ENCODE measurements at regions not wholly inside any gene's neighbourhood (a gene's known extent, or its start where the extent isn't known, plus 50 kb on each side); places are given as distances from the start of the nearest gene placed in this dataset.

- no peak overlapping the region for H3K27ac Mint-ChIP-seq
- H3K4me3 Mint-ChIP-seq, result no peak overlapping the region
- intact Hi-C loops (cut with micrococcal nuclease), result no loop called here
- peaks cover 17% of the 10 kb centered on the region for H3K9me3 Mint-ChIP-seq
- no peaks in the 10 kb centered on the region for H3K36me3 Mint-ChIP-seq (ENCODE audit: low read depth)
- H3K4me1 Mint-ChIP-seq (ENCODE audit: low read depth), result peaks cover 12% of the 10 kb centered on the region
- no peaks in the 10 kb centered on the region for H3K27me3 Mint-ChIP-seq
Measured at GRCh38 chr5:67318746-67319145, 122.1 kb upstream of the CD180 start.

GRCh38 chr5:67317603-67318002 is 121.0 kb upstream of the CD180 start:
- Mint-ChIP-seq H3K27ac (no peak overlapping the region), H3K4me3 (no peak overlapping the region), H3K9me3 (peaks cover 17% of the 10 kb centered on the region), H3K4me1 (ENCODE audit: low read depth) (peaks cover 12% of the 10 kb centered on the region), H3K36me3 (ENCODE audit: low read depth) (no peaks in the 10 kb centered on the region), H3K27me3 (no peaks in the 10 kb centered on the region)
- intact Hi-C loops (cut with micrococcal nuclease), result no loop called here

- intact Hi-C loops (cut with micrococcal nuclease), result no loop called here
- no peak overlapping the region for H3K4me3 Mint-ChIP-seq
- no peak overlapping the region for H3K27ac Mint-ChIP-seq
- H3K27me3 Mint-ChIP-seq, result no peaks in the 10 kb centered on the region
- H3K36me3 Mint-ChIP-seq (ENCODE audit: low read depth), result no peaks in the 10 kb centered on the region
- peaks cover 12% of the 10 kb centered on the region for H3K4me1 Mint-ChIP-seq (ENCODE audit: low read depth)
- H3K9me3 Mint-ChIP-seq, result peaks cover 16% of the 10 kb centered on the region
Measured at GRCh38 chr5:67316695-67317094, 120.1 kb upstream of the CD180 start.

GRCh38 chr5:67315082-67315989 is 118.7 kb upstream of the CD180 start:
- H3K4me1 Mint-ChIP-seq (ENCODE audit: low read depth), result peaks cover 12% of the 10 kb centered on the region
- H3K4me3 Mint-ChIP-seq, result peak overlapping the region; percentile 61
- H3K27me3 Mint-ChIP-seq, result no peaks in the 10 kb centered on the region
- H3K27ac Mint-ChIP-seq, result peak overlapping the region; percentile 87
- intact Hi-C loops (cut with micrococcal nuclease), result no loop called here
- H3K36me3 Mint-ChIP-seq (ENCODE audit: low read depth), result no peaks in the 10 kb centered on the region
- peaks cover 8% of the 10 kb centered on the region for H3K9me3 Mint-ChIP-seq

GRCh38 chr5:67311701-67312100 is 115.1 kb upstream of the CD180 start:
- intact Hi-C loops (cut with micrococcal nuclease), result no loop called here
- no peak overlapping the region for H3K27ac Mint-ChIP-seq
- no peaks in the 10 kb centered on the region for H3K36me3 Mint-ChIP-seq (ENCODE audit: low read depth)
- H3K4me3 Mint-ChIP-seq, result no peak overlapping the region
- H3K27me3 Mint-ChIP-seq, result no peaks in the 10 kb centered on the region
- H3K9me3 Mint-ChIP-seq, result no peaks in the 10 kb centered on the region
- peaks cover 12% of the 10 kb centered on the region for H3K4me1 Mint-ChIP-seq (ENCODE audit: low read depth)

GRCh38 chr5:67311208-67311607 is 114.6 kb upstream of the CD180 start:
- Mint-ChIP-seq H3K9me3 (no peaks in the 10 kb centered on the region), H3K36me3 (ENCODE audit: low read depth) (no peaks in the 10 kb centered on the region), H3K4me3 (no peak overlapping the region), H3K4me1 (ENCODE audit: low read depth) (peaks cover 17% of the 10 kb centered on the region), H3K27ac (no peak overlapping the region), H3K27me3 (no peaks in the 10 kb centered on the region)
- intact Hi-C loops (cut with micrococcal nuclease), result no loop called here

GRCh38 chr5:67310740-67311139 is 114.1 kb upstream of the CD180 start:
- no peak overlapping the region for H3K4me3 Mint-ChIP-seq
- no peaks in the 10 kb centered on the region for H3K36me3 Mint-ChIP-seq (ENCODE audit: low read depth)
- H3K9me3 Mint-ChIP-seq, result no peaks in the 10 kb centered on the region
- no peak overlapping the region for H3K27ac Mint-ChIP-seq
- H3K4me1 Mint-ChIP-seq (ENCODE audit: low read depth), result peaks cover 17% of the 10 kb centered on the region
- H3K27me3 Mint-ChIP-seq, result no peaks in the 10 kb centered on the region
- intact Hi-C loops (cut with micrococcal nuclease), result no loop called here

GRCh38 chr5:67310169-67310568 is 113.6 kb upstream of the CD180 start:
- H3K4me3 Mint-ChIP-seq, result no peak overlapping the region
- no peak overlapping the region for H3K27ac Mint-ChIP-seq
- H3K9me3 Mint-ChIP-seq, result no peaks in the 10 kb centered on the region
- H3K4me1 Mint-ChIP-seq (ENCODE audit: low read depth), result peaks cover 17% of the 10 kb centered on the region
- no peaks in the 10 kb centered on the region for H3K27me3 Mint-ChIP-seq
- H3K36me3 Mint-ChIP-seq (ENCODE audit: low read depth), result no peaks in the 10 kb centered on the region
- intact Hi-C loops (cut with micrococcal nuclease), result no loop called here

- intact Hi-C loops (cut with micrococcal nuclease), result no loop called here
- Mint-ChIP-seq H3K36me3 (ENCODE audit: low read depth) (no peaks in the 10 kb centered on the region), H3K4me3 (no peak overlapping the region), H3K4me1 (ENCODE audit: low read depth) (peaks cover 17% of the 10 kb centered on the region), H3K9me3 (no peaks in the 10 kb centered on the region), H3K27ac (no peak overlapping the region), H3K27me3 (no peaks in the 10 kb centered on the region)
Measured at GRCh38 chr5:67308988-67309688, 112.5 kb upstream of the CD180 start.

- H3K27ac Mint-ChIP-seq, result no peak overlapping the region
- intact Hi-C loops (cut with micrococcal nuclease), result no loop called here
- H3K27me3 Mint-ChIP-seq, result no peaks in the 10 kb centered on the region
- H3K4me3 Mint-ChIP-seq, result no peak overlapping the region
- H3K36me3 Mint-ChIP-seq (ENCODE audit: low read depth), result no peaks in the 10 kb centered on the region
- peaks cover 22% of the 10 kb centered on the region for H3K4me1 Mint-ChIP-seq (ENCODE audit: low read depth)
- H3K9me3 Mint-ChIP-seq, result no peaks in the 10 kb centered on the region
Measured at GRCh38 chr5:67306965-67307607, 110.5 kb upstream of the CD180 start.

- intact Hi-C loops (cut with micrococcal nuclease), result no loop called here
- H3K36me3 Mint-ChIP-seq (ENCODE audit: low read depth), result peaks cover under 1% of the 10 kb centered on the region
- H3K4me3 Mint-ChIP-seq, result no peak overlapping the region
- H3K27me3 Mint-ChIP-seq, result no peaks in the 10 kb centered on the region
- peaks cover 29% of the 10 kb centered on the region for H3K4me1 Mint-ChIP-seq (ENCODE audit: low read depth)
- peaks cover 2% of the 10 kb centered on the region for H3K9me3 Mint-ChIP-seq
- H3K27ac Mint-ChIP-seq, result no peak overlapping the region
Measured at GRCh38 chr5:67305913-67306710, 109.5 kb upstream of the CD180 start.

- Mint-ChIP-seq H3K4me1 (ENCODE audit: low read depth) (peaks cover 36% of the 10 kb centered on the region), H3K36me3 (ENCODE audit: low read depth) (peaks cover 6% of the 10 kb centered on the region), H3K9me3 (peaks cover 9% of the 10 kb centered on the region), H3K4me3 (no peak overlapping the region), H3K27me3 (no peaks in the 10 kb centered on the region), H3K27ac (no peak overlapping the region)
- intact Hi-C loops (cut with micrococcal nuclease), result no loop called here
Measured at GRCh38 chr5:67305401-67305800, 108.8 kb upstream of the CD180 start.

GRCh38 chr5:67303356-67303755 is 106.8 kb upstream of the CD180 start:
- H3K4me1 Mint-ChIP-seq (ENCODE audit: low read depth), result peaks cover 49% of the 10 kb centered on the region
- peaks cover 10% of the 10 kb centered on the region for H3K9me3 Mint-ChIP-seq
- H3K27ac Mint-ChIP-seq, result no peak overlapping the region
- no peaks in the 10 kb centered on the region for H3K27me3 Mint-ChIP-seq
- intact Hi-C loops (cut with micrococcal nuclease), result no loop called here
- no peak overlapping the region for H3K4me3 Mint-ChIP-seq
- H3K36me3 Mint-ChIP-seq (ENCODE audit: low read depth), result peaks cover 6% of the 10 kb centered on the region
